ENCODE measurements at regions not wholly inside any gene's neighbourhood (a gene's known extent, or its start where the extent isn't known, plus 50 kb on each side); places are given as distances from the start of the nearest gene placed in this dataset.

DNA sequence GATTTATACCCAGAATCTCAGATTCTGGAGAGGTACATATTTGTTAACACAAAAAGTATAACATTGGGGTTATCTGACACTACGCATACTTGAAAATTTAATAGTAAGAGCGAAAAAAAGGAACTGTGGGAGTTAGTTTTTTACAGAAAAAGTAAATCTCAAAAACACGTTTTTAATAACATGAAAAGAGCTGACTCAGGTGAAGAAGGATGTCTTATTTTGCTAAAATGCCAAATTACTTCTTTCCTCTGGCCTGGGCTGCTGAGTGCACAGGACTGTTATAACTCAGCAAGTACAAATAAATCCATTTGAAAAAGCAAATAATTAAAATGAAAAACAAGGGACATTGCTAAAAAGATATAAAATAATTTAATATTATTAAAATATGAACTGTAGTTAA, 1322.9 kb downstream of the ARAP2 start:
- WGBS (ENCODE audit: extremely low coverage, insufficient read length, low lambda C conversion rate): no CpG with 5 or more reads among the region's 3 CpGs

More for the DNA sequence above, 1322.9 kb downstream of the ARAP2 start:
- no peaks in the 10 kb centered on the region for H3K4me1 Mint-ChIP-seq
- Histone ChIP-seq H3K4me2 (ENCODE audit: insufficient read depth, insufficient read length, low read length) (no peak overlapping the region), H4K91ac (ENCODE audit: insufficient read length, low read depth, low read length) (no peak overlapping the region), H3K23me2 (ENCODE audit: insufficient read length, low read depth, low read length, poor library complexity, severe bottlenecking) (no peaks in the 10 kb centered on the region), H2BK5ac (ENCODE audit: insufficient read length, low read length) (no peak overlapping the region), H2BK120ac (ENCODE audit: low read depth, low read length, poor library complexity, severe bottlenecking) (no peak overlapping the region), H4K5ac (ENCODE audit: insufficient read length, low read depth, low read length) (no peak overlapping the region), H3K9ac (ENCODE audit: extremely low read depth, insufficient read length, low read length) (no peak overlapping the region), H2BK20ac (ENCODE audit: low read depth, low read length, poor library complexity, severe bottlenecking) (no peak overlapping the region), H3K4me1 (ENCODE audit: insufficient read depth, low read length) (no peaks in the 10 kb centered on the region), H2BK12ac (ENCODE audit: insufficient read length, low read depth, low read length) (no peak overlapping the region), H2AK5ac (ENCODE audit: insufficient read length, low read length) (no peak overlapping the region), H3K9me3 (ENCODE audit: control insufficient read depth, low read depth, low read length) (no peaks in the 10 kb centered on the region), H4K8ac (replicated peaks; ENCODE audit: insufficient read length, low read depth, low read length) (no peak overlapping the region), H3K56ac (ENCODE audit: insufficient read length, low read depth, low read length) (no peak overlapping the region), H3K27ac (ENCODE audit: insufficient read length, low read depth, low read length) (no peak overlapping the region), H2AFZ (ENCODE audit: low read length) (no peak overlapping the region), H2BK15ac (ENCODE audit: low read depth, low read length) (no peak overlapping the region), H3K14ac (ENCODE audit: insufficient read depth, low read length) (no peak overlapping the region), H3K4ac (ENCODE audit: low read depth, low read length) (no peak overlapping the region), H4K20me1 (ENCODE audit: control insufficient read depth, insufficient read depth, insufficient read length) (no peaks in the 10 kb centered on the region), H3K18ac (ENCODE audit: insufficient read length, low read depth, low read length) (no peak overlapping the region), H3K23ac (ENCODE audit: insufficient read length, low read depth, low read length) (no peak overlapping the region), H3K79me2 (ENCODE audit: insufficient read depth, low read length) (no peaks in the 10 kb centered on the region), H3K27me3 (ENCODE audit: insufficient read depth, low read length) (no peaks in the 10 kb centered on the region), H3T11ph (ENCODE audit: low read length) (no peak overlapping the region), H3K79me1 (ENCODE audit: insufficient read depth, low read depth, low read length, poor library complexity, severe bottlenecking) (no peaks in the 10 kb centered on the region)
- no peak overlapping the region for H3K4me3 Mint-ChIP-seq
- no peaks in the 10 kb centered on the region for H3K27me3 Mint-ChIP-seq (ENCODE audit: low read depth)
- DNase-seq: no peak
- H3K36me3 Mint-ChIP-seq (ENCODE audit: insufficient read depth in 1 of 3, low read depth in 3 of 3): no peaks in the 10 kb centered on the region
- H3K9me3 Mint-ChIP-seq: no peaks in the 10 kb centered on the region
- TF ChIP-seq, protein P1, sequence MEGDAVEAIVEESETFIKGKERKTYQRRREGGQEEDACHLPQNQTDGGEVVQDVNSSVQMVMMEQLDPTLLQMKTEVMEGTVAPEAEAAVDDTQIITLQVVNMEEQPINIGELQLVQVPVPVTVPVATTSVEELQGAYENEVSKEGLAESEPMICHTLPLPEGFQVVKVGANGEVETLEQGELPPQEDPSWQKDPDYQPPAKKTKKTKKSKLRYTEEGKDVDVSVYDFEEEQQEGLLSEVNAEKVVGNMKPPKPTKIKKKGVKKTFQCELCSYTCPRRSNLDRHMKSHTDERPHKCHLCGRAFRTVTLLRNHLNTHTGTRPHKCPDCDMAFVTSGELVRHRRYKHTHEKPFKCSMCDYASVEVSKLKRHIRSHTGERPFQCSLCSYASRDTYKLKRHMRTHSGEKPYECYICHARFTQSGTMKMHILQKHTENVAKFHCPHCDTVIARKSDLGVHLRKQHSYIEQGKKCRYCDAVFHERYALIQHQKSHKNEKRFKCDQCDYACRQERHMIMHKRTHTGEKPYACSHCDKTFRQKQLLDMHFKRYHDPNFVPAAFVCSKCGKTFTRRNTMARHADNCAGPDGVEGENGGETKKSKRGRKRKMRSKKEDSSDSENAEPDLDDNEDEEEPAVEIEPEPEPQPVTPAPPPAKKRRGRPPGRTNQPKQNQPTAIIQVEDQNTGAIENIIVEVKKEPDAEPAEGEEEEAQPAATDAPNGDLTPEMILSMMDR (conservative IDR thresholded peaks at IDR 0.05): no peak
- H3K27ac Mint-ChIP-seq: no peak overlapping the region

Data from H9 (cell line).